Body of pancreas (tissue), 4 donors: ENCODE measurements at regions not wholly inside any gene's neighbourhood (a gene's known extent, or its start where the extent isn't known, plus 50 kb on each side); places are given as distances from the start of the nearest gene placed in this dataset.

Source experiments
- CTCF ChIP-seq, 7 experiments: fragments of 450-650 bp in 4 of 7; fragments of 200-600 bp in 3 of 7; sonication (generic) in 3 of 7; IDR thresholded peaks; one replicate each; pipeline ENCODE4 v1.5.1; 2016 to 2019; ENCODE audit warnings: antibody characterized with exemption in 7 of 7
- POLR2A ChIP-seq, 3 donors: fragments of 450-650 bp; IDR thresholded peaks; one replicate each; pipeline ENCODE4 v1.6.1; 2016; ENCODE audit warnings: antibody characterized with exemption in 3 of 3, mild to moderate bottlenecking in 2 of 3

GRCh38 chr1:209150114-209150513 lies 433.4 kb upstream of the CAMK1G start:
- TF ChIP-seq CTCF (IDR thresholded peaks at IDR 0.05) (no peak), POLR2A (IDR thresholded peaks at IDR 0.05) (no peak)
